Keratinocyte (primary cell): ENCODE measurements at regions not wholly inside any gene's neighbourhood (a gene's known extent, or its start where the extent isn't known, plus 50 kb on each side); places are given as distances from the start of the nearest gene placed in this dataset.

Experiments used
- DNase-seq: peaks from one replicate; pipeline ENCODE4 v3.0.0-alpha.2; 2011; ENCODE audit warnings: low read depth, missing footprints, low spot score
- FAIRE-seq: peaks from 2 replicates; lab custom pipeline; 2011; peaks lifted over from hg19 to GRCh38; lab: Jason Lieb, UNC
- H2AFZ ChIP-seq: 2 replicates; pipeline ENCODE4 v1.6.0; 2012; ENCODE audit warnings: low read length, control low read depth, inconsistent platforms; ENCODE audit not compliant: control insufficient read depth
- H3K27ac ChIP-seq: 2 replicates; pipeline ENCODE4 v1.5.1; 2011; ENCODE audit warnings: low read length; ENCODE audit not compliant: control insufficient read depth, insufficient read depth
- H3K27me3 ChIP-seq: 3 replicates; pipeline ENCODE4 v1.6.0; 2011; ENCODE audit warnings: low read length; ENCODE audit not compliant: control insufficient read depth, insufficient read depth; ENCODE audit errors: extremely low read depth
- H3K36me3 ChIP-seq, 2 experiments: 2 replicates in 1 of 2; 3 replicates in 1 of 2; pipeline ENCODE4 v1.5.1; 2011; ENCODE audit warnings: low read length in 2 of 2, mild to moderate bottlenecking in 1 of 2; ENCODE audit not compliant: control insufficient read depth in 2 of 2, insufficient read depth in 2 of 2; ENCODE audit errors: extremely low read depth in 1 of 2
- H3K4me1 ChIP-seq: 3 replicates; pipeline ENCODE4 v1.5.1; 2011; ENCODE audit warnings: low read length; ENCODE audit not compliant: control insufficient read depth, insufficient read depth; ENCODE audit errors: extremely low read depth
- H3K4me2 ChIP-seq: 3 replicates; pipeline ENCODE4 v1.6.0; 2011; ENCODE audit warnings: low read depth, low read length; ENCODE audit not compliant: control insufficient read depth, insufficient read depth; ENCODE audit errors: extremely low read depth
- H3K4me3 ChIP-seq, 3 experiments: fragments of 200-600 bp in 1 of 3; sonication (generic) in 1 of 3; 2 replicates in 2 of 3; 3 replicates in 1 of 3; pipeline ENCODE4 v1.5.1; 2011 to 2016; ENCODE audit warnings: low read length in 3 of 3, mild to moderate bottlenecking in 3 of 3, control low read depth in 2 of 3, inconsistent platforms in 1 of 3, low read depth in 1 of 3, mixed read lengths in 1 of 3, mixed run types in 1 of 3, moderate library complexity in 1 of 3; ENCODE audit not compliant: control insufficient read depth in 2 of 3, insufficient read depth in 2 of 3; ENCODE audit errors: extremely low read depth in 1 of 3
- H3K79me2 ChIP-seq: 2 replicates; pipeline ENCODE4 v1.6.0; 2012; ENCODE audit warnings: low read length; ENCODE audit not compliant: control insufficient read depth, insufficient read depth
- H3K9ac ChIP-seq: 3 replicates; pipeline ENCODE4 v1.6.0; 2011; ENCODE audit warnings: low read length; ENCODE audit not compliant: control insufficient read depth, insufficient read depth; ENCODE audit errors: extremely low read depth
- H3K9me1 ChIP-seq: 3 replicates; pipeline ENCODE4 v1.6.0; 2011; ENCODE audit warnings: low read length; ENCODE audit not compliant: control insufficient read depth, insufficient read depth; ENCODE audit errors: extremely low read depth
- H3K9me3 ChIP-seq: 2 replicates; pipeline ENCODE4 v1.5.1; 2012; ENCODE audit warnings: low read depth, low read length; ENCODE audit not compliant: control insufficient read depth
- H4K20me1 ChIP-seq: 3 replicates; pipeline ENCODE4 v1.6.0; 2011; ENCODE audit warnings: low read length; ENCODE audit not compliant: control insufficient read depth, insufficient read depth; ENCODE audit errors: extremely low read depth
- EZH2 ChIP-seq: IDR thresholded peaks from one replicate; pipeline ENCODE4 v1.6.1; 2012; ENCODE audit warnings: inconsistent platforms, mild to moderate bottlenecking, low read length, moderate library complexity
- dilution Hi-C: fragments of 300-500 bp; cut with MboI; formaldehyde crosslinking; loops from one replicate; pipeline ENCODE4 v1.7.0; 2020; ENCODE audit warnings: low sequenced_read_pairs; ENCODE audit not compliant: extremely low pct_ligation_motif_present
- TF ChIP-seq, protein P1 (sequence below), 3 experiments: IDR thresholded peaks in 1 of 3; conservative IDR thresholded peaks in 1 of 3; optimal IDR thresholded peaks in 1 of 3; 2 replicates in 2 of 3; 3 replicates in 1 of 3; pipeline versions ENCODE3 to v1.5.1; 2011; ENCODE audit warnings: low read length in 3 of 3, mild to moderate bottlenecking in 3 of 3, moderate library complexity in 2 of 3, control low read depth in 1 of 3, inconsistent platforms in 1 of 3; ENCODE audit not compliant: insufficient read depth in 2 of 3; ENCODE audit errors: extremely low read depth in 1 of 3

DNA sequence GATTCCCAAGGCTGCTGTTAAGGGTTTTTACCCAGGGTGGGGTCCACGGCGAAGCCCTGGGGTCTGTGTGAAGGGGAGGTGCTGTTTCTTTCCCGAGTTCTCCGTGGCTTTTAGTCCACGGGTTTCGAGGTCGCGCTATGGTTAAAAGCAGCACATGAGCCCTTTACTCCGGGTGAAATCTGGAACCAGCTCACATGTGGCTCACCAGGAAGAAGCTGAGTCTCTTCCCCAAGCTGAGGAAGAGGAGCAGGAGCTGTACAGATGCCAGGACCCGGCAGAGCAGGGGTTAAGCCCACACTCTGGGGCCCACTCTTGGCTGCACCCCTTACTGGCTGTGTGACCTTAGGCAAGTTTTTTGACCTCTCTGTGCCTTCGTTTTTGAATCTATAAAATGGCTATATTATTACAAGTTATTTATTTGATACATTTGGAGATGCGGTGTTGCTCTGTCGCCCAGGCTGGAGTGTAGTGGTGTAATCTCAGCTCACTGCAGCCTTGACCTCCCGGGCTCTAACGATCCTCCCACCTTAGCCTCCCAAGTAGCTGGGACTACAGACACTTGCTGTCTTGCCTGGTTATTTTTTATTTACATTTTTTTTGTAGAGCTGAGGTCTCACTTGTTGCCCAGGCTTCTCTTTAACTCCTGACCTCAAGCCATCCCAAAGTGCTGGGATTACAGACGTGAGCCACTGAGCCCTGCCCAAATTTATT lies 266.3 kb downstream of the AACS start:
- Histone ChIP-seq H3K27ac (no peak overlapping the region), H4K20me1 (no peaks in the 10 kb centered on the region), H3K79me2 (no peaks in the 10 kb centered on the region), H3K9me1 (no peaks in the 10 kb centered on the region), H3K9me3 (no peaks in the 10 kb centered on the region), H3K4me1 (no peaks in the 10 kb centered on the region), H2AFZ (peak overlapping the region; percentile 47), H3K4me3 (peak overlapping the region in 2 of 3 experiments; percentile 24 to 29), H3K9ac (no peak overlapping the region), H3K27me3 (no peaks in the 10 kb centered on the region), H3K4me2 (peak overlapping the region; percentile 52), H3K36me3 (no peaks in the 10 kb centered on the region)
- FAIRE-seq (no peak), DNase-seq (no peak)
- TF ChIP-seq, protein P1, sequence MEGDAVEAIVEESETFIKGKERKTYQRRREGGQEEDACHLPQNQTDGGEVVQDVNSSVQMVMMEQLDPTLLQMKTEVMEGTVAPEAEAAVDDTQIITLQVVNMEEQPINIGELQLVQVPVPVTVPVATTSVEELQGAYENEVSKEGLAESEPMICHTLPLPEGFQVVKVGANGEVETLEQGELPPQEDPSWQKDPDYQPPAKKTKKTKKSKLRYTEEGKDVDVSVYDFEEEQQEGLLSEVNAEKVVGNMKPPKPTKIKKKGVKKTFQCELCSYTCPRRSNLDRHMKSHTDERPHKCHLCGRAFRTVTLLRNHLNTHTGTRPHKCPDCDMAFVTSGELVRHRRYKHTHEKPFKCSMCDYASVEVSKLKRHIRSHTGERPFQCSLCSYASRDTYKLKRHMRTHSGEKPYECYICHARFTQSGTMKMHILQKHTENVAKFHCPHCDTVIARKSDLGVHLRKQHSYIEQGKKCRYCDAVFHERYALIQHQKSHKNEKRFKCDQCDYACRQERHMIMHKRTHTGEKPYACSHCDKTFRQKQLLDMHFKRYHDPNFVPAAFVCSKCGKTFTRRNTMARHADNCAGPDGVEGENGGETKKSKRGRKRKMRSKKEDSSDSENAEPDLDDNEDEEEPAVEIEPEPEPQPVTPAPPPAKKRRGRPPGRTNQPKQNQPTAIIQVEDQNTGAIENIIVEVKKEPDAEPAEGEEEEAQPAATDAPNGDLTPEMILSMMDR (optimal IDR thresholded peaks at IDR 0.05 in 1 of 3, IDR thresholded peaks at IDR 0.05 in 1 of 3, conservative IDR thresholded peaks at IDR 0.05 in 1 of 3; ENCODE audit: extremely low read depth in 1 of 3, insufficient read depth in 2 of 3, low read length in 3 of 3), result no peak
- no peak for TF ChIP-seq EZH2
- dilution Hi-C loops, result no loop called here

DNA sequence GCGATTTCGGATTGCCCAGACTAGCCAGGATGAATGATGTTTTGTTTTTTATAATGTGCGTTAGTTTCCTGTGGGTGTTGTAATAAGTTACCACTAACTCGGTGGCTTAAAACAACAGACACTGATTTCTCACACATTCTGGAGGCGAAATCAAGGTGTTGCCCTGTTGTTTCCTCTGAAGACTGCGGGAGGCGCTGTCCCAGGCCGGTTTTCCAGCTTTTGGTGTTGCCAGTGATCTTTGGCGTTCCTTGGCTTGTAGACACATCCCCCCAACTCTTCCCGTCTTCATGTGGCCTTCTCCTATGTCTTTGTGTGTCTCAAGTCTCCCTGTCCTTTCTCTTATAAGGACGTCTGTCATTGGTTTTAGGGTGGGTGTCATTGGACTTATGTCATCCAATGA lies 267.7 kb downstream of the AACS start:
- H3K4me2 ChIP-seq, result no peak overlapping the region

More for the DNA sequence above, 267.7 kb downstream of the AACS start:
- Histone ChIP-seq H3K4me1 (no peaks in the 10 kb centered on the region), H3K27me3 (no peaks in the 10 kb centered on the region), H3K36me3 (no peaks in the 10 kb centered on the region), H3K27ac (no peak overlapping the region), H3K9me1 (no peaks in the 10 kb centered on the region), H3K9ac (no peak overlapping the region), H2AFZ (no peak overlapping the region), H3K4me3 (no peak overlapping the region), H4K20me1 (no peaks in the 10 kb centered on the region), H3K9me3 (no peaks in the 10 kb centered on the region), H3K79me2 (no peaks in the 10 kb centered on the region)
- no peak for DNase-seq
- dilution Hi-C loops, result no loop called here
- TF ChIP-seq, protein P1 (optimal IDR thresholded peaks at IDR 0.05 in 1 of 3, IDR thresholded peaks at IDR 0.05 in 1 of 3, conservative IDR thresholded peaks at IDR 0.05 in 1 of 3; ENCODE audit: extremely low read depth in 1 of 3, insufficient read depth in 2 of 3, low read length in 3 of 3), result no peak
- TF ChIP-seq EZH2, result no peak
- no peak for FAIRE-seq
